ENCODE measurements at regions not wholly inside any gene's neighbourhood (a gene's known extent, or its start where the extent isn't known, plus 50 kb on each side); places are given as distances from the start of the nearest gene placed in this dataset.
A peak's percentile ranks its signal among the peaks of the same experiment; 100 is the strongest.

DNA sequence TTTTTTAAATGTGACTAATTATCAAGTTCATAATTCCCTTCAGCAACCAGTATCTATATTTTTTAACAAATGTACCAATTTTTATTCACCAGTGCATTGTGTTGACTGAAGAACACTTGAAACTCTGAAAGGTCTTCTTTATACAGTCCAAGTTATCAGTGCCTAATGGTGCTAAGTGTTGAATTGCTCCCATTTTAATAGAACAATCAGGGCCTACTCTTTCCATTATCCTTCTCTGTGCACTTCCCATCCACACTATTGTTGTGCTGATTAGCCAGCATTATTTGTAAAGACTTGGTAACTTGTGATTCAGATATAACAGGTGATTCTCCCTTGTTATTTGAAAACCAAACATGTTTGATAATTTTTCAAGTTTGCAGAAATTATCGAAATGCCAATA, 1209.7 kb upstream of the MAP3K7 start:
- no peak for DNase-seq (ENCODE audit: low spot score)

DNA sequence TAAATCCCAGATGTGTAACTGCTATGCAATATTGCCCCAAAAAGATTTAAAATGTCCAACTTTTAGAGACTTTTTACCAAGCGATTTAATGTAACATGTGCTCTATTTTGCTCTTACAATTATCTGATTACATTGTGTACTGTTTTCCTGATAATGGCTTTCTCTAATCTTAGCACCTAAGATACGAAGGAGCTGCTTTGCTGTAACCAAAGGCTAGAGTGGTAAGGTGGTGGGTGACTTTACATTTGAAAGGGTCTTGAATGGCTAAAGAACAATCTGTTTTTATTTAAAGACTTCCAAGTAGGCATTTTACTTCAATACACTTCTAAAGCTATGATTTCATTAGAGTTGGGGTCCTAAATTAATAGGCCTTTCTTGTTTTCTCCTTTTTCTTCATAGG, 1201.6 kb upstream of the MAP3K7 start:
- DNase-seq (ENCODE audit: low spot score), result no peak

DNA sequence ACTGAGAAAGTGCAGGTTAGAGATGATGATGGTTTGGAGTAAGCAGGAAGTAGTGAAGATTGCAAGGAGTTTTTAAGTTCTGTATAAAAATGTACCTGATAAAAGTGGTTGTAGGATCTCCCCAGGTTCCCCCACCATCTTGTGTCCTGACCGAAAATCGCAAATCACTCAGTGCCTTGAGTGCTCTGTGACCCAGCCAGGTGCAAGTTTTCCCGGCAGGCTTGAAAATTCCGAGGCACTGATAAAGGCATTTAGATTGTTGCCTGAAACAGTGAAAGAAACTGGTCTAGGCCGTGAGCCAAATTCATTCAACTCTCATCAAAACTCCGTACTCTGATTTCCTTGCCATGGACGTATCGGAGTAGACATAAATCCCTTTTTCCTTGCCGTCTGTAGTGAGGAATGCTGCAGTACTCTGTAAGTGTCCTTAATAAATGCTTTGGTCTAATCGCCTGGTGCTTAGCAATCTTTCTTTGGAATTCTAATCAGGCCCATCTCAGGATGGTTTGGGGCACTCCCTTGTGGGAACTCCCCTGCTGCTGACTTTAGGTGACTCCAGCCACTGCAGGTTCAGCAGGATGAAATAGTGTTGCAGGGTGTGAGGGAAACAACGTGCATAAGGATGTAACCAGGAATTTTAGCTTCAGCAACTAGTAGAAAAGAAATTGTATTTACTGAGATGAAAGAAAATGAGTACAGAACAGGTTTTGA, 1199.8 kb upstream of the MAP3K7 start:
- peak; percentile 44 for DNase-seq (ENCODE audit: low spot score)

DNA sequence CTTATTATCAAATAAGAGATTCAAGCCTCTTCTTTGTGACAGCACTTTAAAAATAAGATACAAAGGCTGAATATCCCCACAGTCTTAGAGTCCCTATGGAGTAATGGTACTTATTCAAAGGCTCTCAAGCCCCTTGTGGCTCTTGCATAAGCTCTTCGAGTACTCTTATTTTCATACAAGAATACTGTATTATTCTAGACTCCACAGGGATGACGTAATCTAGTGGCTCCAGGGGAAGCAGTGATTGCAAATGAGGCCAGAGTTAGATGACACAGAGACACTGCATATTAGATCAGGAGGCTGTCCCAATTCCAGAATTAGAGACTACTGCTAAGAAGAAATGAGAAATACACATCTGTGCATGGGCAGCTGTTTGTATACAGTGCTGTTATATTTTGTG, 1195.9 kb upstream of the MAP3K7 start:
- DNase-seq (ENCODE audit: low spot score), result no peak

DNA sequence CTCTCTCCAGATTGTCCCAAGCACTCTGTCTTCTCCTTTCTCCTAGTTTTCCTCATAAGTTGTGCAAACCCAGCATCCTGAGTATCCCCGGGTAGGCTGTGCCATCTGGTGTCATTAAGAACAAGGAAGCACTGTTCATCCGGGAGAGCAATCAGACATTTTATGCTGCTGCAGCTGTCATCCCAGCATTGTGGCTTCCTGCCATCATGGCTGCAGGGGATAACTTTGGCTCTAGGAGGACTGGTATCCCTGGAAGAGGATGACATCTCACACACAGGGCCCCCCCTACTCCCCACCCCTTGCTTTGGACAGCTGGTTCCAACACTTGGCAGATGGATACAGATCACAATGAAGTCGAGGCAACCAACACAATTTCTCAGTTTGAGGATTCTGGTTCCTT, 1195.1 kb upstream of the MAP3K7 start:
- DNase-seq (ENCODE audit: low spot score), result no peak

DNA sequence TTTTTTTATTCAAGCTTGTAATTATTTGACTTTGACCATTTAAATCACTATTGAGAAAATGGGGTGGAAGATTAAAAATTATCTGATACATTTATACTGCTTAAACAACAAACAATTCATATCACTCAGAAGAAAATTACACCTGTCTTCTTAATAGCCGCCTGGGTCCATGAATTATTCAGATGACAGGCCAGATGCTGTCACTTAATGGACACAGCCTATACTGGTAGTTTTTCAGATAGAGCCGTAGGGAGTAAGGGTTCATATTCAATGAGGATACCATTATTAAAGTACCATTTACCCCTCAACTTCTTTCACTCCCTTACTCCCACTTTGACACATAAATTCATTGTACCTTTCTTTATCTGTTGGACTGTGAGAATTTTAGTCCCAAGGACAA, 1193.4 kb upstream of the MAP3K7 start:
- no peak for DNase-seq (ENCODE audit: low spot score)

DNA sequence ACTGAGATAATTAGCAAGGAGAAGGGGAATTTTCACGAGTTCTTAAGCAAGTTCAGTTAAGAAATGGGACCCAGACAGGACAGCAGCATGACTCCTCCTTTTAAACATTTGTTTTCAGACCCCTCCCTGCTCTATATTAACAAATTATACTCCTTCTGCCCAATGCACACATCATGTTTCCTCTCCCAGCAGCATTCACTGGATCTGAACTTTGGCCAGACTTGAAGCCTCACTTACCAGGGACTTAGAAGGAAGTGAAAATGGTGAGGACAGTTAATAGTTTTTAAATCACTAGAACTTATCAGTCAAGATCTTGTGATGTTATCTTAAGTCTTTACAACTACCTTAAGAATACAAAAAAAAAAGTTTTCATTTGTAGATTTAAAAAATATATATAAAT, 1174.7 kb upstream of the MAP3K7 start:
- no peak for DNase-seq (ENCODE audit: low spot score)

DNA sequence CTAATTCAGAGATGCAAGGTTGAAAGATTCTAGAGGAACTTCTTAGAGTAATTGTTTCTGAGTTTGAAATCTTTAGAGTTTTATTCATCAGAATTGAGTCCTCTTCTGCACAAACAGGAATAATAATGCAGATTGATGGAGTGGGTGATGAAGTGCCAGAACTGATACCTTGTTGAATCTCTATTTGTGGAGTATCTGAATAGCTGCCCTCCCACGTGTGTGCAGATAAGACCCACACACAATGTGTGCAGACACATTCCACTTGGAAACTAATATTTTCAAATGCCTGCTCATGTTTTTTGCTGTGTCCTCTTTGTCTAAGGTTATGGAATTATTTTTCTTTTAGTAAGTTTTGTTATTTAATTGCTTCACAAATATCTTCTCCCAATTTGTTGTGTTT, 1167.8 kb upstream of the MAP3K7 start:
- no peak for DNase-seq (ENCODE audit: low spot score)

DNA sequence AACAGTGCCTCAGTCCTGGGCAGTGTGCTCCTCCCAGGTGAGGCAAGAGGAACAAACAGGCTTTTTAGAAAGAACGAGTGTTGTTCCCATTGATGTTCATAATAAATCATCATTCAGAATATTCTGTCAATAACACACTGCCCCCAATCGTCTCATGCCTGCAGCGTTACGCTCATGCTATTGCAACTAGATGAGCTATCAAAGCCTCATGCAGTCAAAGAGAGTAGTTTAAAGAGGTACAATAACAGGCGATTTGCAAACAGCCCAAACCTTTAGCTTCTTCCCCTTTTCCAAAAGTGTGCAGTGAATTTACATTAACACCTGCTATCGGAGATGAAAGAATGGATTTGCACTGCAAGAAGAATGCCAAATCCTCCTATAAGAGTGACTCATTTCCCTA, 1164.7 kb upstream of the MAP3K7 start:
- DNase-seq (ENCODE audit: low spot score), result no peak

DNA sequence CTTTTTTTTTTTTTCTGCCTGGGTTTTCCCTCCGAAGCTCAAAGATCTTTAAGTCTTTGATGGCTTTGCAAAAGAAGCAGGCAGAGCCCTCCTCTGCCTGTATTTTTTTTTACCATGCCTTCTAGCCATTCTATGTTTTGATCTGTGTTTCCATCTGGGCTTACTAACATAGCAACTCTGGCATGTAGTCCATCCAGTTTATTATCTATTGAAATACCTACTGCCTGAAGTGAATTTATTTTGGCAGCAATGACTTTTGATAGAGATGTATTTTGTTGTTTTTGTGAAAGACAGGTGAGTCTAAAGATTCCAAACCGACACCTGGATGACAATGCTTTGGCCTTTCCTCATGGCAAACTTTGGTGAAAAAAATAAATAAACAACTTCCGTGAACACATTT, 1157.7 kb upstream of the MAP3K7 start:
- DNase-seq (ENCODE audit: low spot score), result no peak

DNA sequence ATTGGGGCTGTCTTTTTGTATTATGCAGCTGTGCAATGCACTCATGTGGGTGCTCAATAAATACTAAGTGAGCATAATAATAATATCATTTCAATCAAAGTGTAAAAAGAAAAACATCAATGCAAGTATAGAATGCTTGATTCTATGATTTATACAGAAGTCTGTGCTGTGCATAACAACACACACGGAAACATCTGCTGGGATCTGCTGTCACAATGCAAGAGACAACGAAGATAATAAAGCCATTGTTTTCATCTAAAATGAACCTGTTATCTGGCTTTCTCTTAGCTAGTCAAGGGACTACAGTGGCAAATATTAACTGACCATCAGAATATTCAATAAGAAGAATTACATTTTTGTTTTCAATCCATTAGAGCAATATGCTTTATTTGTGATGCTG, 1156.9 kb upstream of the MAP3K7 start:
- no peak for DNase-seq (ENCODE audit: low spot score)

DNA sequence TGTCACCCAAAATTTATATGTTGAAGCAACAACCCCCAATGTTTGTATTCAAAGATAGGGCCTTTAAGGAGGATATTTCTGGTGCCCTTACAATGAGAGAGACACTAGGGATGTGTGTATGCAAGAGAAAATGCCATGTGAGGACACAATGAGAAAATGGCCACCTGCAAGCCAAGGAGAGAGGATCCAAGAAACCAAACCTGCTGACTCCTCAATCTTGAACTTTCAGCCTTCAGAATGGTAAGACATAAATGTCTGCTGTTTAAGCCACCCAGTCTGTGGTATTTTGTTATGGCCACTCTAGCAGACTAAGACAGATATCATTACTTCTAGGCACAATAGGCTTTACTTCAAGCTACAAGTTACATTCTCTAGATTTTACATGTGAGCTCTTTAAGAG, 1145.1 kb upstream of the MAP3K7 start:
- no peak for DNase-seq (ENCODE audit: low spot score)

DNA sequence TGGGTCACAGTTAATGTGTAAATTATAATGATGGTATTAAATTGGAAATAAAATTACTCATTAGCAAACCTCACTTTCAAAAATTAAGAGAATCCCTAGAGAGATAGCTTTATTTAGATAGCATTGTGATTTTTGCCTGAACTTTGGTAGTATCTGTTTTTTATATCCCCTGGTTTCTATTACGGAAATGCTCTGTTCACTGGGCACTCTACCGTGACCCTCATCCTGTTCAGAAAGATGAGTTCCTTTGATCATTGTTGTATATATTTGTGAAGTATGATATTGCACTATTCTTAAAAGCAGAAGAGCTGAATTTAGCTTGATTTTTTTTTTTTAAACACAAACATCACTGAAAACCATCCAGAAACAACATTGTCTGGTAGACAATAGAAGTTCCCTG, 1143.8 kb upstream of the MAP3K7 start:
- DNase-seq (ENCODE audit: low spot score), result no peak

DNA sequence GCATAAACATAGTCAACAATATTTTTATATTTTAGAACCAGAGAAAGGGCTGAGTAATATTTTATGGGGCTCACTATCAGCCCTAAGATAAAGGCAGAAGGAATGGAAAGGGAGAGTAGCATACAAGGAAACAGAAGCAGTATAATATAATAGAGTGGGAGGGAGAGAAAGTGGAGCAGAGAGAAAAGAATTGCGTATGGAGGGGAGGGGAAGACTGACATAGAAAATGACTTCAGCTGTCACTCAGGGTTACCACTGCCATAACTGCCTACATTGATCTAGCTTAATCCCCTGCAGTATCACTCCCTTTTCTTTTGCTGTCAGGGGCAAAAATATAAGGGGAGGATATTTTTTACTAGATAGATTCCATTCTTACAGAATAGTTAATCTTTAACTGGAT, 1133.5 kb upstream of the MAP3K7 start:
- DNase-seq (ENCODE audit: low spot score), result no peak

DNA sequence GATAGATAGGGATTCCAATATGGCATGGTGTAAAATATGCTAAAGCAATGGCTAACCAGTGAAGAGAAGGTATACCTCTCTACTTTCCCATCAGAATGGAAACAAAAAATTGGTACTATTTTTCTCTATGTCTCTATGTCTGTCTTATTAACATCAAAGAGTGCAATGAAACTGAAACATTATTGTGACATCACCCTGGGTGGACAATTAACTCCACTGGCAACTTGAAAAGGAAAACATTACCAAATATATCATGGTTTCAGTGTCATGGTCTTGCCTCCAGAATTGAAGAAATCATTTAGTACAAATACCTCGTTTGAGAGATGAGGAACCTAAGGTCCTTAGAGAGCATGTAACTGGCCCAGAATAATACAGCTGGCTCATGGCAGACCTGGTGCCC, 1132.5 kb upstream of the MAP3K7 start:
- DNase-seq (ENCODE audit: low spot score), result no peak

DNA sequence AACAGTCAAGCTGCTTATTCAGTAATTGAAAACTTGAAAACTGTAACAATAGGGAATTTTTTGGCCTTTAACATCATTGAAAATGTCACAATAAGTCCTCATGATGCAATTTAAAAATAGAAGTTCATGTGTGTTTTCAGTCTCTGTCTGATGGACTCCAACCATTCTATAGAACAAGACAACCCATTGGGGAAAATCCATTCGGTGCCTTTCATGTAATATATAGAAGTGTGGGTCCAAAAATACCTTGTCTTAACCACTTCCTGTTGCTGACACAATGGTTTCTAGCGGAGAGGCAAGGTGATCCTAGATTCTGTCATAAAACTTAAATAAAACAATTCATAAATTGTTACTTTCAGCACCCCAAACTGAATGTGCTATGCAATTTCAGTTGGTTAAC, 1131.3 kb upstream of the MAP3K7 start:
- DNase-seq (ENCODE audit: low spot score), result no peak

DNA sequence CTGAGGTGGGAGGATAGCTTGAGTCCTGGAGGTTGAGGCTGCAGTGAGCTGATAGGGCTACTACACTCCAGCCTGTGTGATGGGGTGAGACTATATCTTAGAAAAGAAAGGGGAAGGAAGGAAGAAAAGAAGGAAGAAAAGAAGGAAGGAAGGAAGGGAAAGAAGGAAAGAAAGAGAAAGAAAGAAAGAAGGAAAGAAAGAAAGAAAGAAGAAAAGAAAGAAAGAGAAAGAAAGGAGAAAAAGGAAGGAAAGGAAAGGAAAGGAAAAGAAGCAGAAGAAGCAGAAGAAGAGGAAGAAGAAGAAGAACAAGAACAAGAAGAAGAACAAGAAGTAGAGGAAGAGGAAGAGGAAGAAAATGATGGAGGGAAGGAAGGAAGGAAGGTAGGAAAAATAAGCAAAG, 1130.2 kb upstream of the MAP3K7 start:
- no peak for DNase-seq (ENCODE audit: low spot score)

DNA sequence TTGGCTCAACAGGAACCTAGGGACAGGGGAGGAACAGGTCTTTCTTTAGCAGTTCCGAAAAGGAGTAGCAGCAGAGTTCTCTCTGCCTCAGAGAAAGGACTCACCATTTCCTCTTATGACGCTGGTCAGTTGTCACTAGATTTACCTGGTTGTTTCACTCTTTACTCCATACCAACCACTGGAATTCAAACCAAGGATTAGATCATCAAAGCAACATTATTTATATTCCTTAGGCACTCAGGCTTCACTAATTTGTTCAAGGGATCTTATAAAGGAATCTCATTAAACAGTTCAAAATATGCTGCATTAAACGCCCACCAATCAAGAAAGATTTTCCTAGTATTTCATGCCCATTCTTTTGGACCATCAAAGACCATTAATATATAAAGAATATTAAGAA, 1129.5 kb upstream of the MAP3K7 start:
- DNase-seq (ENCODE audit: low spot score), result no peak

DNA sequence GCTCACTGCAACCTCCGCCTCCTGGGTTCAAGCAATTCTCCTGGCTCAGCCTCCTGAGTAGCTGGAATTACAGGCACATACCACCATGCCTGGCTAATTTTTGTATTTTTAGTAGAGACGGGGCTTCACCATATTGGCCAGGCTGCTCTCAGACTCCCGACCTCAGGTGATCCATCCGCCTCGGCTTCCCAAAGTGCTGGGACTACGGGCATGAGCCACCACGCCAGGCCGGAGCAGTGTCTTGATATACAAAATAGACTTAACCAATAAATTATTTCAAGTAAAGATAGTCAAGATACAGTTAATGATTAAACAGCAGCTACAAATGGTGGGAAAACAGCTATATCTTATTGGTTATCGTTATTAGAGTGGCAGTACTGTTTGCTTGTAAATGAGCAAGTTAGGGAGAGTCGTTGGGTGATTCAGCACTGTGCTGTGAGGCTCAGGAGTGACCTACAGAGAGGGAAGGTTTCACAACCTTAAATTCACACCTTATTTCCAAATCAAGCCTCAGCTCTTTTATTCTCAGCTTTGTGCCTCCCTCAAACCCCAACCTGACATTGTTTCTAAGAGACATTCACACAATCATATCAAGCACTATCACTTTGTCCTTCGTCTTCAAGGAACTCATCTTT, 1128.4 kb upstream of the MAP3K7 start:
- no peak for DNase-seq (ENCODE audit: low spot score)

DNA sequence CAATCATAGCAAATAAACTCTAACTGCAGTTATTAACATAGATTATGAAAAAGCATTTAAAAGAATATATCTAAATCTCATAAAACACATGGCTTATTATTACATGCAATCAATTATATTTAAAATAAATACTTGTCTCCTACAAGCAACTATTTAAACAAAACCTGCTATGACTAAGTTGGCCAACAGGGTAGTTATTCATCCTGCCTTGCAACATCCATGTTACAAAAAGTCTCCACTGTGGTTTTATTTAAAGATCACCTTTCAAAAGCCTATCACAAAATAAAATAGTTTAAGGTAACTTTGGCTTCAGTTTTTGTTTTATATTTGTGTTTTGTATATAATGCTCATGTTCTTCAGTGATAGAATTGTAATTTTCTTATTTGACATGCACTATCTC, 1127.0 kb upstream of the MAP3K7 start:
- no peak for DNase-seq (ENCODE audit: low spot score)

DNA sequence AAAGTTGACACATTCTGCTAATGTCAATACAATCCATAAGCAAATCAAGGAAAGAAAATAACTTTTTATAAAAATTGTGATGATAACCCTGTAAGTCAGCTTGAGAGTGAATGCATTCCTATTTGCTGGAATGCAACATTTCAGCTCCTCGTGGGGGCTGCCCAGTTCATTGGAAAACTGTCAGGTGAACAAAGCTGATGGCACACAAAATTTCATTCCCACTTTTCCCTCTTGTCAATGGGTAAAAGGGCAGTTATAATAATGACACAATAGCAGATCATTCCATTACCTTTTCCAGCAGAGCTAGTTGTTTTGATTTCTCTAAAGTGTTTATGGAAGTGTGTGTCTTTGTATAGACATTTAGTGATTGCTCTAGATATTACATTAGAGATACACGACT, 1124.6 kb upstream of the MAP3K7 start:
- no peak for DNase-seq (ENCODE audit: low spot score)

DNA sequence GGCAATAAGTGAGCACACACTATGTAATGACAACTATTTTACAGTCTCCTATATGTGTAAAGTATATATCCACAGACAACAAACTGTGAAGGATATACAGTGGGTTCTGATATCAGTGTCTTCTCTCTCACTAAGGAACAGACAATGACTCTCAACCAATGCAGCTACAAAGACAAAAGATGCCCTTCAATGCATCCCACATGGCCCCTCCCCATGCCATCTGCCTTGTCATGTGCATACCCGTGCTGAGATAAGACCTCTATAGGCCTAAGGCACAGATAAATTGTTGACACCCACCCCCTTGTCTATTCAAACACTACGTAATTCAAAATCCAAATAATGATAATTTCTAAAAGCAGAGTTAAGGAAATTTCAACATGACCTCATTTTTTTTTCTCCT, 1123.5 kb upstream of the MAP3K7 start:
- no peak for DNase-seq (ENCODE audit: low spot score)

DNA sequence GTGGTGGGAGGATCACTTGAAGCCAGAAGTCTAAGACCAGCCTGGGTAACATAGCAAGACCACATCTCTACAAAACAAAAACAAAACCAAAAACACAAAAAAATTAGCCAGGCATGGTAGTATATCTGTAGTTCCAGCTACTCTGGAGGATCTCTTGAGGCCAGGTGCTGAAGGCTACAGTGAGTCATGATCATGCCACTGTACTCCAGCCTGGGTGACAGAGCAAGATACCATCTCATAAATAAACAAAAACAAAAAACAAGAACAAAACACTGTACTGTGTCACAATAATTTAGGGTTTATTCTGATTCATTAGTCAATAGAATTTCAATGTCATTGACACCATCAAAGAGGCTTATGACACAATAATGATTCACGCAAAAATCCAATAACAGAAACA, 1121.7 kb upstream of the MAP3K7 start:
- DNase-seq (ENCODE audit: low spot score), result no peak

DNA sequence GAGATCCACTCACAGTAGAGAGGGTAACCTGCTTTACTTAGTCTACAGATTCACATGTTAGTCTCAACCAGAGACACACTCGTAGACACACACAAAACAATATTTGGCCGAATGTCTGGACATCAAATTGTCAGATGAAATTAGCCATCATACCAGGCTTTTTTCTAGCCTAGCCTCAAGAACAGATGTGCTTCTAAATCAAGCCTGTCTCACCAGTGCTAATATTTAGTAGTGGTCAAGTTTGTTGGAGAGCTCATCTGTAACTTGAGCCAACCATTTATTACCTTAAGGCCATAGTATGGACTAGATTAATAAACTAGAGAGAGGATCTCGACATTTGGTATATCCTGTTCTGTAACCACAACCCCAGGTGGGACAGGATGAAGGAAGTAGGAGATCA, 1118.8 kb upstream of the MAP3K7 start:
- no peak for DNase-seq (ENCODE audit: low spot score)

All from ecto neural progenitor cell (in vitro differentiated cells).